PFSK-1 (cell line): ENCODE measurements at regions not wholly inside any gene's neighbourhood (a gene's known extent, or its start where the extent isn't known, plus 50 kb on each side); places are given as distances from the start of the nearest gene placed in this dataset.

Source experiments
- POLR2AphosphoS5 ChIP-seq: IDR thresholded peaks from 2 replicates; pipeline ENCODE4 v1.6.1; 2012; ENCODE audit warnings: low read depth, mild to moderate bottlenecking, control low read depth, low read length, moderate library complexity
- SIN3A ChIP-seq: IDR thresholded peaks from 2 replicates; pipeline ENCODE4 v1.6.1; 2012; ENCODE audit warnings: mild to moderate bottlenecking, low read length, moderate library complexity, borderline replicate concordance; ENCODE audit not compliant: insufficient read depth
- TF ChIP-seq, protein P1 (sequence below), 2 experiments: IDR thresholded peaks; 2 replicates each; pipeline versions ENCODE4 v1.6.1 to v1.8.0; 2011 to 2012; ENCODE audit warnings: low read depth in 2 of 2, low read length in 2 of 2, control low read depth in 1 of 2, inconsistent platforms in 1 of 2, mild to moderate bottlenecking in 1 of 2, moderate library complexity in 1 of 2; ENCODE audit not compliant: insufficient read depth in 1 of 2

DNA sequence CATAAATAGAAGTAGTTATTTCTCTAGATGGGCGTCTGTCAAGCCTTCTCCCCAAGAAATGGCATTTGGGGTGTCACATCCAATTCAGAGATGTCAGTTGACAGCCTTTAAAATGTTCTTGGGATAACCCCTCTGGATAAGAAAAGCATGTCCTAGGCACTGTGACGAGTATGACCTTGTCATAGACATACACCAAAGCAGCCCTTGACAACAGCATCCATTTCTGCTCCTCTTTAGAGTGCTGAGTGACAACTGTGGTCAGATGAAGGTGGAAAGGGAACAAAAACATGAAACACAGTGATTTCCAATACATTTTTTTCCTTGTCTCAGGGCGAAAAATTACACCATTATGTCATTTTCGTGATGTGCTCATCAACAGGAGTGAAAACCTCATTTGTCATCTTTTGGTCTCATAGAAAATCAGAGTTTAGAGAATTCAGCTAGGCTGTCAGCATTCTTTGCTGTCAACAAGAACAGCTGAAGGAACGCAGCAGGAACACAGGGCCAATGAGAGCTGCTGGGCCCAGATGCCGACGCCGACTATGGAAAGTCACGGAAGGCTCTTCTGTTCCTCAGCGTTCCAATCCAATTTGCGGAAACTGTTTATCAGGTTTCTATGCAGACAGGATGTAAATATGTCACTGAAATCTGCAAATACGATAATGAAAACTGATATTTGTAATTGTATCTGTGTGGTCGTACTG lies 193.2 kb downstream of the ICOS start:
- TF ChIP-seq SIN3A = no peak
- TF ChIP-seq, protein P1, sequence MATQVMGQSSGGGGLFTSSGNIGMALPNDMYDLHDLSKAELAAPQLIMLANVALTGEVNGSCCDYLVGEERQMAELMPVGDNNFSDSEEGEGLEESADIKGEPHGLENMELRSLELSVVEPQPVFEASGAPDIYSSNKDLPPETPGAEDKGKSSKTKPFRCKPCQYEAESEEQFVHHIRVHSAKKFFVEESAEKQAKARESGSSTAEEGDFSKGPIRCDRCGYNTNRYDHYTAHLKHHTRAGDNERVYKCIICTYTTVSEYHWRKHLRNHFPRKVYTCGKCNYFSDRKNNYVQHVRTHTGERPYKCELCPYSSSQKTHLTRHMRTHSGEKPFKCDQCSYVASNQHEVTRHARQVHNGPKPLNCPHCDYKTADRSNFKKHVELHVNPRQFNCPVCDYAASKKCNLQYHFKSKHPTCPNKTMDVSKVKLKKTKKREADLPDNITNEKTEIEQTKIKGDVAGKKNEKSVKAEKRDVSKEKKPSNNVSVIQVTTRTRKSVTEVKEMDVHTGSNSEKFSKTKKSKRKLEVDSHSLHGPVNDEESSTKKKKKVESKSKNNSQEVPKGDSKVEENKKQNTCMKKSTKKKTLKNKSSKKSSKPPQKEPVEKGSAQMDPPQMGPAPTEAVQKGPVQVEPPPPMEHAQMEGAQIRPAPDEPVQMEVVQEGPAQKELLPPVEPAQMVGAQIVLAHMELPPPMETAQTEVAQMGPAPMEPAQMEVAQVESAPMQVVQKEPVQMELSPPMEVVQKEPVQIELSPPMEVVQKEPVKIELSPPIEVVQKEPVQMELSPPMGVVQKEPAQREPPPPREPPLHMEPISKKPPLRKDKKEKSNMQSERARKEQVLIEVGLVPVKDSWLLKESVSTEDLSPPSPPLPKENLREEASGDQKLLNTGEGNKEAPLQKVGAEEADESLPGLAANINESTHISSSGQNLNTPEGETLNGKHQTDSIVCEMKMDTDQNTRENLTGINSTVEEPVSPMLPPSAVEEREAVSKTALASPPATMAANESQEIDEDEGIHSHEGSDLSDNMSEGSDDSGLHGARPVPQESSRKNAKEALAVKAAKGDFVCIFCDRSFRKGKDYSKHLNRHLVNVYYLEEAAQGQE (IDR thresholded peaks at IDR 0.05; ENCODE audit: insufficient read depth in 1 of 2, low read depth in 2 of 2, low read length in 2 of 2) = no peak
- TF ChIP-seq POLR2AphosphoS5 = no peak
